Activated naive CD4-positive, alpha-beta T cell treated with anti-CD3 and anti-CD28 coated beads, Interleukin-2, amount 10 ng/mL, durations not matched to agents 7 days and 5 days (primary cell): ENCODE measurements at regions not wholly inside any gene's neighbourhood (a gene's known extent, or its start where the extent isn't known, plus 50 kb on each side); places are given as distances from the start of the nearest gene placed in this dataset.

ENCODE experiments used
- CTCF ChIA-PET: fragments of 350-600 bp; sonication (Branson Sonifier 250); formaldehyde crosslinking; loops from one replicate; lab custom pipeline; 2021; ENCODE audit warnings: antibody characterized with exemption; lab: Charles Lee
- DNase-seq: peaks from one replicate; pipeline ENCODE4 v3.0.0-alpha.2; 2020
- H3K27ac Mint-ChIP-seq: one replicate; pipeline ENCODE4 v1.8.0; 2021; ENCODE audit warnings: mild to moderate bottlenecking, moderate library complexity, mixed read lengths
- H3K27me3 Mint-ChIP-seq: one replicate; pipeline ENCODE4 v1.8.0; 2021; ENCODE audit warnings: mild to moderate bottlenecking, mixed read lengths
- H3K36me3 Mint-ChIP-seq: one replicate; pipeline ENCODE4 v1.8.0; 2021; ENCODE audit warnings: mixed read lengths
- H3K4me1 Mint-ChIP-seq: one replicate; pipeline ENCODE4 v1.8.0; 2021; ENCODE audit warnings: mixed read lengths
- H3K4me3 Mint-ChIP-seq: one replicate; pipeline ENCODE4 v1.8.0; 2021; ENCODE audit warnings: mild to moderate bottlenecking, moderate library complexity, mixed read lengths
- H3K9me3 Mint-ChIP-seq: one replicate; pipeline ENCODE4 v1.8.0; 2021; ENCODE audit warnings: mixed read lengths

GRCh38 chr4:71231129-71232055, 107.4 kb upstream of the SLC4A4 start:
- H3K4me1 Mint-ChIP-seq: no peaks in the 10 kb centered on the region
- no peak overlapping the region for H3K27ac Mint-ChIP-seq
- no peak overlapping the region for H3K4me3 Mint-ChIP-seq
- DNase-seq: no peak
- H3K27me3 Mint-ChIP-seq: peaks cover 14% of the 10 kb centered on the region
- no peaks in the 10 kb centered on the region for H3K36me3 Mint-ChIP-seq
- no peaks in the 10 kb centered on the region for H3K9me3 Mint-ChIP-seq
- CTCF ChIA-PET: interaction anchor here (0.5 kb wide), 1 partner anchor 1098 kb away, joined by 3 read pairs; no protein-coding TSS in a partner anchor

- no peaks in the 10 kb centered on the region for H3K9me3 Mint-ChIP-seq
- no peaks in the 10 kb centered on the region for H3K36me3 Mint-ChIP-seq
- DNase-seq: no peak
- no peak overlapping the region for H3K27ac Mint-ChIP-seq
- H3K27me3 Mint-ChIP-seq: peaks cover 15% of the 10 kb centered on the region
- no peaks in the 10 kb centered on the region for H3K4me1 Mint-ChIP-seq
- CTCF ChIA-PET: no interaction called here
- H3K4me3 Mint-ChIP-seq: no peak overlapping the region
Observed at GRCh38 chr4:71232056-71232430, 106.8 kb upstream of the SLC4A4 start.

- Mint-ChIP-seq H3K4me1 (no peaks in the 10 kb centered on the region), H3K36me3 (no peaks in the 10 kb centered on the region), H3K4me3 (no peak overlapping the region), H3K27me3 (peaks cover 10% of the 10 kb centered on the region), H3K9me3 (no peaks in the 10 kb centered on the region), H3K27ac (no peak overlapping the region)
- no peak for DNase-seq
- CTCF ChIA-PET: no interaction called here
Observed at GRCh38 chr4:71232846-71233245, 106.0 kb upstream of the SLC4A4 start.

- no peaks in the 10 kb centered on the region for H3K9me3 Mint-ChIP-seq
- CTCF ChIA-PET: interaction anchor here (1.0 kb wide), 1 partner anchor 27 kb away, joined by 6 read pairs; no protein-coding TSS in a partner anchor
- H3K27ac Mint-ChIP-seq: no peak overlapping the region
- no peaks in the 10 kb centered on the region for H3K4me1 Mint-ChIP-seq
- peaks cover 7% of the 10 kb centered on the region for H3K27me3 Mint-ChIP-seq
- no peak for DNase-seq
- H3K36me3 Mint-ChIP-seq: no peaks in the 10 kb centered on the region
- H3K4me3 Mint-ChIP-seq: no peak overlapping the region
Observed at GRCh38 chr4:71235311-71236201, 103.3 kb upstream of the SLC4A4 start.

GRCh38 chr4:71236226-71236625, 102.6 kb upstream of the SLC4A4 start:
- no peaks in the 10 kb centered on the region for H3K4me1 Mint-ChIP-seq

GRCh38 chr4:71237641-71238040, 101.2 kb upstream of the SLC4A4 start:
- no peaks in the 10 kb centered on the region for H3K4me1 Mint-ChIP-seq
- H3K4me3 Mint-ChIP-seq: no peak overlapping the region
- no peaks in the 10 kb centered on the region for H3K9me3 Mint-ChIP-seq
- no peak for DNase-seq
- CTCF ChIA-PET: interaction anchor here (1.3 kb wide), 1 partner anchor 9 kb away, joined by 4 read pairs; no protein-coding TSS in a partner anchor
- no peaks in the 10 kb centered on the region for H3K36me3 Mint-ChIP-seq
- H3K27ac Mint-ChIP-seq: no peak overlapping the region
- peaks cover 7% of the 10 kb centered on the region for H3K27me3 Mint-ChIP-seq

More at GRCh38 chr4:71236226-71236625, 102.6 kb upstream of the SLC4A4 start:
- Mint-ChIP-seq H3K27me3 (peaks cover 7% of the 10 kb centered on the region), H3K4me3 (no peak overlapping the region), H3K9me3 (no peaks in the 10 kb centered on the region), H3K27ac (no peak overlapping the region), H3K36me3 (no peaks in the 10 kb centered on the region)
- CTCF ChIA-PET: interaction anchor here (0.7 to 1.0 kb wide), 2 partner anchors 9 to 26 kb away, joined by 3 to 6 read pairs; no protein-coding TSS in a partner anchor
- no peak for DNase-seq

- CTCF ChIA-PET: no interaction called here
- Mint-ChIP-seq H3K9me3 (no peaks in the 10 kb centered on the region), H3K27me3 (peaks cover 7% of the 10 kb centered on the region), H3K36me3 (no peaks in the 10 kb centered on the region), H3K4me1 (no peaks in the 10 kb centered on the region), H3K4me3 (no peak overlapping the region), H3K27ac (no peak overlapping the region)
- no peak for DNase-seq
Observed at GRCh38 chr4:71239365-71239764, 99.5 kb upstream of the SLC4A4 start.

GRCh38 chr4:71240094-71240493, 98.7 kb upstream of the SLC4A4 start:
- CTCF ChIA-PET: no interaction called here
- no peak for DNase-seq
- Mint-ChIP-seq H3K36me3 (no peaks in the 10 kb centered on the region), H3K4me3 (no peak overlapping the region), H3K4me1 (no peaks in the 10 kb centered on the region), H3K27ac (no peak overlapping the region), H3K9me3 (no peaks in the 10 kb centered on the region), H3K27me3 (peaks cover 7% of the 10 kb centered on the region)

GRCh38 chr4:71241501-71242288, 97.1 kb upstream of the SLC4A4 start:
- H3K4me1 Mint-ChIP-seq: no peaks in the 10 kb centered on the region

GRCh38 chr4:71243091-71243833, 95.6 kb upstream of the SLC4A4 start:
- H3K27me3 Mint-ChIP-seq: peaks cover 5% of the 10 kb centered on the region
- no peaks in the 10 kb centered on the region for H3K9me3 Mint-ChIP-seq
- CTCF ChIA-PET: no interaction called here
- DNase-seq: no peak
- H3K36me3 Mint-ChIP-seq: no peaks in the 10 kb centered on the region
- no peaks in the 10 kb centered on the region for H3K4me1 Mint-ChIP-seq
- no peak overlapping the region for H3K27ac Mint-ChIP-seq
- H3K4me3 Mint-ChIP-seq: no peak overlapping the region

More at GRCh38 chr4:71241501-71242288, 97.1 kb upstream of the SLC4A4 start:
- no peak overlapping the region for H3K4me3 Mint-ChIP-seq
- H3K27me3 Mint-ChIP-seq: no peaks in the 10 kb centered on the region
- CTCF ChIA-PET: no interaction called here
- H3K36me3 Mint-ChIP-seq: no peaks in the 10 kb centered on the region
- no peaks in the 10 kb centered on the region for H3K9me3 Mint-ChIP-seq
- no peak overlapping the region for H3K27ac Mint-ChIP-seq
- DNase-seq: no peak

GRCh38 chr4:71247706-71248105, 91.1 kb upstream of the SLC4A4 start:
- DNase-seq: no peak
- H3K27ac Mint-ChIP-seq: no peak overlapping the region
- H3K9me3 Mint-ChIP-seq: no peaks in the 10 kb centered on the region
- H3K36me3 Mint-ChIP-seq: no peaks in the 10 kb centered on the region
- H3K27me3 Mint-ChIP-seq: peaks cover 5% of the 10 kb centered on the region
- no peak overlapping the region for H3K4me3 Mint-ChIP-seq
- no peaks in the 10 kb centered on the region for H3K4me1 Mint-ChIP-seq
- CTCF ChIA-PET: interaction anchor here (0.8 kb wide), 1 partner anchor 222 kb away, joined by 4 read pairs; no protein-coding TSS in a partner anchor

GRCh38 chr4:71251261-71251660, 87.6 kb upstream of the SLC4A4 start:
- Mint-ChIP-seq H3K27ac (no peak overlapping the region), H3K36me3 (no peaks in the 10 kb centered on the region), H3K27me3 (peaks cover 5% of the 10 kb centered on the region), H3K4me3 (no peak overlapping the region), H3K9me3 (no peaks in the 10 kb centered on the region), H3K4me1 (no peaks in the 10 kb centered on the region)
- CTCF ChIA-PET: no interaction called here
- no peak for DNase-seq

- H3K9me3 Mint-ChIP-seq: no peaks in the 10 kb centered on the region
- no peak overlapping the region for H3K27ac Mint-ChIP-seq
- H3K36me3 Mint-ChIP-seq: no peaks in the 10 kb centered on the region
- H3K4me3 Mint-ChIP-seq: no peak overlapping the region
- DNase-seq: no peak
- CTCF ChIA-PET: interaction anchor here (1.2 kb wide), 1 partner anchor 69 kb away, joined by 3 read pairs; no protein-coding TSS in a partner anchor
- H3K27me3 Mint-ChIP-seq: no peaks in the 10 kb centered on the region
- no peaks in the 10 kb centered on the region for H3K4me1 Mint-ChIP-seq
Observed at GRCh38 chr4:71253545-71253944, 85.3 kb upstream of the SLC4A4 start.
